HL-60/S4 (cell line): ENCODE measurements at regions not wholly inside any gene's neighbourhood (a gene's known extent, or its start where the extent isn't known, plus 50 kb on each side); places are given as distances from the start of the nearest gene placed in this dataset.

Source experiments
- in situ Hi-C: fragments of 300-500 bp; cut with MboI; formaldehyde crosslinking; loops from 2 replicates; pipeline ENCODE4 v1.14.3; 2022; ENCODE audit warnings: low sequenced_read_pairs

GRCh38 chr18:29154758-29155725 is 978.1 kb upstream of the CDH2 start:
- in situ Hi-C loops = no loop called here

- in situ Hi-C loops = no loop called here
These were observed 977.3 kb upstream of the CDH2 start for GRCh38 chr18:29154196-29154757.

- in situ Hi-C loops = no loop called here
These were observed 976.2 kb upstream of the CDH2 start for GRCh38 chr18:29153091-29153490.

- in situ Hi-C loops = no loop called here
These were observed 971.0 kb upstream of the CDH2 start for GRCh38 chr18:29147944-29148343.

GRCh38 chr18:29146068-29146467 is 969.1 kb upstream of the CDH2 start:
- in situ Hi-C loops = no loop called here

GRCh38 chr18:29140590-29140989 is 963.7 kb upstream of the CDH2 start:
- in situ Hi-C loops = no loop called here

GRCh38 chr18:29137773-29138495 is 961.0 kb upstream of the CDH2 start:
- in situ Hi-C loops = no loop called here

GRCh38 chr18:29123706-29124530 is 947.0 kb upstream of the CDH2 start:
- in situ Hi-C loops = no loop called here

GRCh38 chr18:29104671-29105070 is 927.7 kb upstream of the CDH2 start:
- in situ Hi-C loops = no loop called here

- in situ Hi-C loops = no loop called here
These were observed 927.3 kb upstream of the CDH2 start for GRCh38 chr18:29104227-29104626.

GRCh38 chr18:29096079-29096770 is 919.3 kb upstream of the CDH2 start:
- in situ Hi-C loops = no loop called here

GRCh38 chr18:29087616-29088246 is 910.8 kb upstream of the CDH2 start:
- in situ Hi-C loops = no loop called here

- in situ Hi-C loops = no loop called here
These were observed 907.2 kb upstream of the CDH2 start for GRCh38 chr18:29084120-29084519.

- in situ Hi-C loops = no loop called here
These were observed 906.6 kb upstream of the CDH2 start for GRCh38 chr18:29083545-29083944.

GRCh38 chr18:29080946-29081345 is 904.0 kb upstream of the CDH2 start:
- in situ Hi-C loops = no loop called here

GRCh38 chr18:29078273-29078672 is 901.3 kb upstream of the CDH2 start:
- in situ Hi-C loops = no loop called here

GRCh38 chr18:29077344-29077743 is 900.4 kb upstream of the CDH2 start:
- in situ Hi-C loops = no loop called here

- in situ Hi-C loops = no loop called here
These were observed 899.7 kb upstream of the CDH2 start for GRCh38 chr18:29076645-29077044.

- in situ Hi-C loops = no loop called here
These were observed 897.2 kb upstream of the CDH2 start for GRCh38 chr18:29074147-29074546.

GRCh38 chr18:29071869-29072268 is 894.9 kb upstream of the CDH2 start:
- in situ Hi-C loops = no loop called here
